HEK293 (cell line): ENCODE measurements at regions not wholly inside any gene's neighbourhood (a gene's known extent, or its start where the extent isn't known, plus 50 kb on each side); places are given as distances from the start of the nearest gene placed in this dataset.
"Not testable (repeated sequence)": the region's sequence is repeated elsewhere in the genome, so short reads cannot be mapped to it uniquely, and the experiment has no call there.

Experiments
- CTCF ChIP-seq: fragments of 450-650 bp; formaldehyde crosslinking; IDR thresholded peaks from 2 replicates; pipeline ENCODE4 v1.5.1; 2016; ENCODE audit warnings: missing biosample characterization, missing genetic modification characterization
- PATZ1 ChIP-seq: fragments of 450-650 bp; formaldehyde crosslinking; IDR thresholded peaks from 2 replicates; pipeline ENCODE4 v1.5.1; 2016; ENCODE audit warnings: missing biosample characterization, missing genetic modification characterization
- REPIN1 ChIP-seq: fragments of 450-650 bp; formaldehyde crosslinking; IDR thresholded peaks from 2 replicates; pipeline ENCODE4 v1.5.1; 2017; ENCODE audit warnings: missing biosample characterization, missing genetic modification characterization, low read depth
- TRIM28 ChIP-seq: IDR thresholded peaks from 2 replicates; pipeline ENCODE4 v1.6.1; 2011; ENCODE audit warnings: low read length, control low read depth, borderline replicate concordance
- TSHZ1 ChIP-seq: fragments of 450-650 bp; formaldehyde crosslinking; IDR thresholded peaks from 2 replicates; pipeline ENCODE4 v1.5.1; 2016; ENCODE audit warnings: missing biosample characterization, missing genetic modification characterization, borderline replicate concordance
- ZBTB49 ChIP-seq: fragments of 450-650 bp; formaldehyde crosslinking; IDR thresholded peaks from 2 replicates; pipeline ENCODE4 v1.5.1; 2016; ENCODE audit warnings: missing biosample characterization, missing genetic modification characterization, low read depth
- ZNF292 ChIP-seq: fragments of 450-650 bp; formaldehyde crosslinking; IDR thresholded peaks from 2 replicates; pipeline ENCODE4 v1.5.1; 2016; ENCODE audit warnings: low read depth, missing biosample characterization, missing genetic modification characterization, borderline replicate concordance
- ZNF529 ChIP-seq: fragments of 450-650 bp; formaldehyde crosslinking; IDR thresholded peaks from 2 replicates; pipeline ENCODE4 v1.5.1; 2017; ENCODE audit warnings: missing genetic modification characterization, missing biosample characterization; ENCODE audit not compliant: insufficient replicate concordance
- ZNF530 ChIP-seq: fragments of 450-650 bp; formaldehyde crosslinking; IDR thresholded peaks from 2 replicates; pipeline ENCODE4 v1.5.1; 2016; ENCODE audit warnings: low read depth, missing biosample characterization, missing genetic modification characterization
- ZNF548 ChIP-seq: fragments of 450-650 bp; formaldehyde crosslinking; IDR thresholded peaks from 2 replicates; pipeline ENCODE4 v1.5.1; 2016; ENCODE audit warnings: missing biosample characterization, missing genetic modification characterization
- ZNF777 ChIP-seq: fragments of 450-650 bp; formaldehyde crosslinking; IDR thresholded peaks from 2 replicates; pipeline ENCODE4 v1.5.1; 2017; ENCODE audit warnings: missing biosample characterization, missing genetic modification characterization, borderline replicate concordance

GRCh38 chr12:9284197-9284596 is 76.0 kb upstream of the PZP start:
- TF ChIP-seq CTCF (tag by site-specific recombination); TRIM28; ZNF292 (tag by site-specific recombination); ZNF548 (tag by site-specific recombination); ZNF530 (tag by site-specific recombination); REPIN1 (tag by site-specific recombination); ZBTB49 (tag by site-specific recombination); ZNF529 (tag by site-specific recombination); PATZ1 (tag by site-specific recombination); TSHZ1; ZNF777 (tag by site-specific recombination): not testable (repeated sequence)
